ENCODE measurements at regions not wholly inside any gene's neighbourhood (a gene's known extent, or its start where the extent isn't known, plus 50 kb on each side); places are given as distances from the start of the nearest gene placed in this dataset.

- ATAC-seq (no peak), DNase-seq (no peak)
- POLR2A ChIA-PET = no interaction called here
- H3K27ac Mint-ChIP-seq = no peak overlapping the region
- peaks cover 0 to 6% (median 0%) of the 10 kb centered on the region in 5 donors for H3K27me3 Mint-ChIP-seq
- CTCF ChIA-PET = no interaction called here
- Histone ChIP-seq H3K4me3 (ENCODE audit: low read length) (no peak overlapping the region), H3K4me1 (ENCODE audit: control insufficient read depth in 2 of 2, insufficient read depth in 2 of 2, low read length in 2 of 2) (peaks cover 0 to under 1% of the 10 kb centered on the region in 2 donors), H3K27ac (ENCODE audit: low read depth, low read length) (no peak overlapping the region), H3K36me3 (ENCODE audit: control insufficient read depth in 2 of 3, insufficient read depth in 3 of 3, low read length in 3 of 3) (no peaks in the 10 kb centered on the region), H3K9me3 (ENCODE audit: control insufficient read depth in 2 of 3, low read length in 3 of 3) (no peaks in the 10 kb centered on the region), H3K27me3 (ENCODE audit: control insufficient read depth in 2 of 2, insufficient read depth in 2 of 2, low read length in 2 of 2) (no peaks in the 10 kb centered on the region)
- peaks cover 0 to 7% (median 0%) of the 10 kb centered on the region in 11 donors for H3K9me3 Mint-ChIP-seq
- peaks cover 0 to 11% (median 5%) of the 10 kb centered on the region in 7 donors for H3K4me1 Mint-ChIP-seq
- intact Hi-C loops (cut with micrococcal nuclease) = no loop called here
- H3K36me3 Mint-ChIP-seq = peaks cover 0 to 15% (median 0%) of the 10 kb centered on the region in 5 donors
- H3K4me3 Mint-ChIP-seq = no peak overlapping the region
These were observed 471.8 kb upstream of the ARHGEF26 start for GRCh38 chr3:153649286-153649839.

DNA sequence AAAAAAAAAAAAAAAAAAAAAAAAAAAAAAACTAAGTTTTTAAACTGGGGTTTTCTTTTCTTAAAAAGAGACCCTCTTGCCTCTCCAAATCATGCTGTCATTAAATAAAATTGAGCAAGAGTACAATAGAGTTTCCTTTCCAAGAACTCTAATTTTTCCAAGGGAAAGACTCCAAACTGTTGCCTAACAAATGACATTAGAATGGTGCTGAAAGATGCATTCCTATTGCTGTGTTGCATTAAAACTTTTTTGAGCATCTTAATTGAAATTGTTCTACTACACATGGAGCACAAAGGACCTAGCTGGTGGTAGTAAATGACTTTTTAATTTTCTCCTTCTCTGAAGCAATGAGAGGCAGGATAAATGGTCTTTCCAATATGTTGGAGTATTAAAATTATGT, 469.1 kb upstream of the ARHGEF26 start:
- Histone ChIP-seq H3K9me3 (ENCODE audit: control insufficient read depth in 2 of 3, low read length in 3 of 3) (no peaks in the 10 kb centered on the region), H3K27ac (ENCODE audit: low read depth, low read length) (no peak overlapping the region), H3K4me1 (ENCODE audit: control insufficient read depth in 2 of 2, insufficient read depth in 2 of 2, low read length in 2 of 2) (no peaks in the 10 kb centered on the region), H3K4me3 (ENCODE audit: low read length) (no peak overlapping the region), H3K36me3 (ENCODE audit: control insufficient read depth in 2 of 3, insufficient read depth in 3 of 3, low read length in 3 of 3) (no peaks in the 10 kb centered on the region), H3K27me3 (ENCODE audit: control insufficient read depth in 2 of 2, insufficient read depth in 2 of 2, low read length in 2 of 2) (no peaks in the 10 kb centered on the region)
- H3K27me3 Mint-ChIP-seq = peaks cover 0 to 6% (median 0%) of the 10 kb centered on the region in 5 donors
- no peak overlapping the region for H3K27ac Mint-ChIP-seq
- ChIA-PET CTCF (no interaction called here), POLR2A (no interaction called here)
- intact Hi-C loops (cut with micrococcal nuclease) = no loop called here
- peaks cover 0 to 4% (median 0%) of the 10 kb centered on the region in 7 donors for H3K4me1 Mint-ChIP-seq
- DNase-seq = no peak
- no peak overlapping the region for H3K4me3 Mint-ChIP-seq
- H3K9me3 Mint-ChIP-seq = peaks cover 0 to 11% (median 4%) of the 10 kb centered on the region in 11 donors
- peaks cover 0 to 9% (median 0%) of the 10 kb centered on the region in 5 donors for H3K36me3 Mint-ChIP-seq
- ATAC-seq = no peak

- H3K9me3 ChIP-seq (ENCODE audit: control insufficient read depth in 2 of 3, low read length in 3 of 3) = no peaks in the 10 kb centered on the region
- Mint-ChIP-seq H3K27me3 (no peaks in the 10 kb centered on the region), H3K9me3 (peaks cover 0 to 21% (median 5%) of the 10 kb centered on the region in 11 donors), H3K4me1 (no peaks in the 10 kb centered on the region), H3K36me3 (peaks cover 0 to 6% (median 4%) of the 10 kb centered on the region in 5 donors), H3K27ac (no peak overlapping the region), H3K4me3 (no peak overlapping the region)
- ATAC-seq = no peak
- no peaks in the 10 kb centered on the region for H3K36me3 ChIP-seq (ENCODE audit: control insufficient read depth in 2 of 3, insufficient read depth in 3 of 3, low read length in 3 of 3)
- ChIA-PET CTCF (no interaction called here), POLR2A (no interaction called here)
- no peaks in the 10 kb centered on the region for H3K27me3 ChIP-seq (ENCODE audit: control insufficient read depth in 2 of 2, insufficient read depth in 2 of 2, low read length in 2 of 2)
- no peaks in the 10 kb centered on the region for H3K4me1 ChIP-seq (ENCODE audit: control insufficient read depth in 2 of 2, insufficient read depth in 2 of 2, low read length in 2 of 2)
- no peak for DNase-seq
- H3K27ac ChIP-seq (ENCODE audit: low read depth, low read length) = no peak overlapping the region
- intact Hi-C loops (cut with micrococcal nuclease) = no loop called here
- H3K4me3 ChIP-seq (ENCODE audit: low read length) = no peak overlapping the region
These were observed 464.1 kb upstream of the ARHGEF26 start for GRCh38 chr3:153657046-153657445.

GRCh38 chr3:153657461-153657860, 463.7 kb upstream of the ARHGEF26 start:
- DNase-seq (no peak), ATAC-seq (no peak)
- Mint-ChIP-seq H3K27ac (no peak overlapping the region), H3K9me3 (peaks cover 0 to 23% (median 5%) of the 10 kb centered on the region in 11 donors), H3K4me3 (no peak overlapping the region), H3K27me3 (no peaks in the 10 kb centered on the region), H3K4me1 (no peaks in the 10 kb centered on the region), H3K36me3 (peaks cover 0 to 6% (median 4%) of the 10 kb centered on the region in 5 donors)
- Histone ChIP-seq H3K4me1 (ENCODE audit: control insufficient read depth in 2 of 2, insufficient read depth in 2 of 2, low read length in 2 of 2) (no peaks in the 10 kb centered on the region), H3K4me3 (ENCODE audit: low read length) (no peak overlapping the region), H3K27me3 (ENCODE audit: control insufficient read depth in 2 of 2, insufficient read depth in 2 of 2, low read length in 2 of 2) (no peaks in the 10 kb centered on the region), H3K27ac (ENCODE audit: low read depth, low read length) (no peak overlapping the region), H3K36me3 (ENCODE audit: control insufficient read depth in 2 of 3, insufficient read depth in 3 of 3, low read length in 3 of 3) (no peaks in the 10 kb centered on the region), H3K9me3 (ENCODE audit: control insufficient read depth in 2 of 3, low read length in 3 of 3) (no peaks in the 10 kb centered on the region)
- intact Hi-C loops (cut with micrococcal nuclease) = no loop called here
- POLR2A ChIA-PET = no interaction called here
- CTCF ChIA-PET = interaction anchor here (0.6 kb wide), 1 partner anchor 25 kb away, joined by 3 read pairs; no protein-coding TSS in a partner anchor

DNA sequence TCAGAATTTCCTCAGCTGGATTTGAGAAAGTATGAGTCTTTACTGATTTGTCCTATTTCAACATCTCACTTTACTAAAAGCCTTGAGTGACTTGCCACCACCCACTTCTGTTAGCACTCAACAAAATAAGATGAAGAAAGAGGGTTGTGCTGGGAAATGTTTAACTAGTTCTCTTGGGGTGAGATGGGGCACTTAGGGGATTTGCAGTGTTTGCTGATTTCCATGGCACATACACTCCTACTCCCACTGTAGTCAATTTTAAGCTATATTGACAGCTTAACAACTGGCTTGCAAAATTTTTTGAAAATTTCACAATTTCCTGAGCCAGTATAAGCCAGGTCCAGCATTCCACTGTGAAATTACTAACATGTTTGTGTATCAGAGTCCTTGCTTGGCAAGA, 463.1 kb upstream of the ARHGEF26 start:
- H3K9me3 Mint-ChIP-seq = peaks cover 0 to 23% (median 5%) of the 10 kb centered on the region in 11 donors
- Histone ChIP-seq H3K4me1 (ENCODE audit: control insufficient read depth in 2 of 2, insufficient read depth in 2 of 2, low read length in 2 of 2) (no peaks in the 10 kb centered on the region), H3K27me3 (ENCODE audit: control insufficient read depth in 2 of 2, insufficient read depth in 2 of 2, low read length in 2 of 2) (no peaks in the 10 kb centered on the region), H3K36me3 (ENCODE audit: control insufficient read depth in 2 of 3, insufficient read depth in 3 of 3, low read length in 3 of 3) (no peaks in the 10 kb centered on the region), H3K9me3 (ENCODE audit: control insufficient read depth in 2 of 3, low read length in 3 of 3) (no peaks in the 10 kb centered on the region), H3K27ac (ENCODE audit: low read depth, low read length) (no peak overlapping the region), H3K4me3 (ENCODE audit: low read length) (no peak overlapping the region)
- peaks cover 0 to 2% (median 0%) of the 10 kb centered on the region in 7 donors for H3K4me1 Mint-ChIP-seq
- CTCF ChIA-PET = no interaction called here
- H3K27ac Mint-ChIP-seq = no peak overlapping the region
- intact Hi-C loops (cut with micrococcal nuclease) = no loop called here
- no peaks in the 10 kb centered on the region for H3K27me3 Mint-ChIP-seq
- no peak for ATAC-seq
- peaks cover 0 to 7% (median 4%) of the 10 kb centered on the region in 5 donors for H3K36me3 Mint-ChIP-seq
- no peak for DNase-seq
- POLR2A ChIA-PET = no interaction called here
- H3K4me3 Mint-ChIP-seq = no peak overlapping the region

DNA sequence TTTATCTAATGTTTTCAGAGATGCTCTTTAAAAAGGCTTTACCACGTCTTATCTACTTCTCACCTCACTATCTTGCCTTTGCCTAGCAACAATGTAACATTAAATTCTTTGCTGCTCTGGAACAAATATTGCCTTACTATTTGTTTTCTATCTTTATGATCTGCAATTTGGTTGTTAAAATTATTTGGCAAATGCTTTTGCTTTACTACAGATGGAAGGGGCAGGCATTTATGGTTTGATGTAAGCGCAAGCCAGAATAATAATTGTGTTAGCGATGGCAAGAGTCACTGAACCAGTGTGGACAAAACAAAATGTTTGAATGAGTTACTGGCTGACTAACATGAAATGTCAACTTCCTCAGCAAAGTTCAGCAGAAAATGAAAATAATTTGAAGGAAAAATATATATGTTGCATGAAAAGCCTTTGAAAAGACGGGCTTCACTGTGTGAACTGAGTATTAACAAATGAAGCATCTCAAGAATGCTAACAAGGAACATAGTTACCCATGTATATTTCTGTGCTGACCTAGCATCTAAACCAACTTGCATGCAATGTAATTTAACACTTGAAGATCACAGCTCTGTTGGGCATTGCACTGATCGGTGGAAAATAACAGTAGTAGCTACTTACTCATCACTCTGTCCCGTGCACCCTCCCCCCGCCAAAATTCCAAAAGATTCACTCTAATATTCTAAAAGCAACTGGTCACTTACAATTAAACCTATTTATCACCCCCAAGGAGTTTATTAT, 454.0 kb upstream of the ARHGEF26 start:
- no peak for ATAC-seq
- Mint-ChIP-seq H3K9me3 (peaks cover 0 to 8% (median 0%) of the 10 kb centered on the region in 11 donors), H3K4me1 (peaks cover 0 to 8% (median 0%) of the 10 kb centered on the region in 7 donors), H3K4me3 (no peak overlapping the region), H3K27ac (no peak overlapping the region), H3K27me3 (peaks cover 0 to 4% (median 0%) of the 10 kb centered on the region in 5 donors), H3K36me3 (peaks cover 0 to 4% (median 0%) of the 10 kb centered on the region in 5 donors)
- Histone ChIP-seq H3K4me1 (ENCODE audit: control insufficient read depth in 2 of 2, insufficient read depth in 2 of 2, low read length in 2 of 2) (no peaks in the 10 kb centered on the region), H3K9me3 (ENCODE audit: control insufficient read depth in 2 of 3, low read length in 3 of 3) (no peaks in the 10 kb centered on the region), H3K27me3 (ENCODE audit: control insufficient read depth in 2 of 2, insufficient read depth in 2 of 2, low read length in 2 of 2) (no peaks in the 10 kb centered on the region), H3K36me3 (ENCODE audit: control insufficient read depth in 2 of 3, insufficient read depth in 3 of 3, low read length in 3 of 3) (no peaks in the 10 kb centered on the region), H3K27ac (ENCODE audit: low read depth, low read length) (no peak overlapping the region), H3K4me3 (ENCODE audit: low read length) (no peak overlapping the region)
- intact Hi-C loops (cut with micrococcal nuclease) = no loop called here
- ChIA-PET POLR2A (no interaction called here), CTCF (interaction anchor here (0.5 kb wide), 1 partner anchor 154 kb away, joined by 3 read pairs; no protein-coding TSS in a partner anchor)
- DNase-seq = no peak
